Transverse colon (tissue), 4 donors: ENCODE measurements at regions not wholly inside any gene's neighbourhood (a gene's known extent, or its start where the extent isn't known, plus 50 kb on each side); places are given as distances from the start of the nearest gene placed in this dataset.

ENCODE experiments used
- DNase-seq: peaks from one replicate; pipeline ENCODE4 v3.0.0-alpha.2; 2019
- H3K27ac ChIP-seq, 4 donors: fragments of 200-600 bp; sonication (generic); 2 replicates each; pipeline ENCODE4 v1.5.1; 2016 to 2018; ENCODE audit warnings: inconsistent platforms in 4 of 4
- H3K27me3 ChIP-seq: fragments of 200-600 bp; sonication (generic); 2 replicates; pipeline ENCODE4 v1.5.1; 2017; ENCODE audit warnings: inconsistent platforms
- H3K36me3 ChIP-seq, 4 donors: fragments of 200-600 bp; sonication (generic); 2 replicates each; pipeline ENCODE4 v1.5.1; 2017 to 2019; ENCODE audit warnings: inconsistent platforms in 4 of 4
- H3K4me1 ChIP-seq, 4 donors: fragments of 200-600 bp; sonication (generic); 2 replicates each; pipeline ENCODE4 v1.5.1; 2017 to 2020; ENCODE audit warnings: inconsistent platforms in 4 of 4
- H3K4me3 ChIP-seq, 4 donors: fragments of 200-600 bp; sonication (generic); 1 replicate in 1 of 4; 2 replicates in 3 of 4; pipeline versions ENCODE4 v1.5.1 to v1.6.1; 2017 to 2019; ENCODE audit warnings: inconsistent platforms in 4 of 4
- H3K9me3 ChIP-seq, 2 donors: fragments of 200-600 bp; sonication (generic); 2 replicates each; pipeline ENCODE4 v1.5.1; 2017 to 2019; ENCODE audit warnings: inconsistent platforms in 2 of 2
- EP300 ChIP-seq: sonication (generic); formaldehyde crosslinking; IDR thresholded peaks from one replicate; pipeline ENCODE4 v1.6.1; 2017; ENCODE audit warnings: antibody characterized with exemption, low read depth
- POLR2A ChIP-seq: fragments of 450-650 bp; IDR thresholded peaks from one replicate; pipeline ENCODE4 v1.6.1; 2016; ENCODE audit warnings: antibody characterized with exemption, mild to moderate bottlenecking, moderate library complexity
- POLR2AphosphoS5 ChIP-seq, 3 donors: sonication (generic); formaldehyde crosslinking; IDR thresholded peaks; one replicate each; pipeline ENCODE4 v1.6.1; 2016; ENCODE audit warnings: antibody characterized with exemption in 3 of 3
- WGBS, 2 donors: methylation state at CpG; one replicate each; pipeline ENCODE4 v1.1.5; 2018; ENCODE audit warnings: low coverage in 1 of 2; 5-methylcytosine and 5-hydroxymethylcytosine counted together
- in situ Hi-C, 4 donors: fragments of 200-750 bp; cut with MboI; loops; one replicate each; pipeline versions ENCODE4 v1.15.0 to v1.15.1; 2017; ENCODE audit warnings: low sequenced_read_pairs in 3 of 4, low pct_ligation_motif_present in 1 of 4, low pct_unique_long_range_greater_than_20kb in 1 of 4
- intact Hi-C: fragments of 100-400 bp; cut with DNase I; formaldehyde crosslinking; loops from one replicate; pipeline ENCODE4 v1.15.1; 2023; ENCODE audit warnings: low total_unique reads
- TF ChIP-seq, protein P1 (sequence below), 5 experiments: fragments of 200-600 bp in 3 of 5; fragments of 450-650 bp in 2 of 5; sonication (generic) in 3 of 5; IDR thresholded peaks; 1 replicate in 2 of 5; 2 replicates in 3 of 5; pipeline ENCODE4 v1.5.1; 2016 to 2017; ENCODE audit warnings: antibody characterized with exemption in 5 of 5, inconsistent platforms in 3 of 5, mild to moderate bottlenecking in 2 of 5, moderate library complexity in 1 of 5

DNA sequence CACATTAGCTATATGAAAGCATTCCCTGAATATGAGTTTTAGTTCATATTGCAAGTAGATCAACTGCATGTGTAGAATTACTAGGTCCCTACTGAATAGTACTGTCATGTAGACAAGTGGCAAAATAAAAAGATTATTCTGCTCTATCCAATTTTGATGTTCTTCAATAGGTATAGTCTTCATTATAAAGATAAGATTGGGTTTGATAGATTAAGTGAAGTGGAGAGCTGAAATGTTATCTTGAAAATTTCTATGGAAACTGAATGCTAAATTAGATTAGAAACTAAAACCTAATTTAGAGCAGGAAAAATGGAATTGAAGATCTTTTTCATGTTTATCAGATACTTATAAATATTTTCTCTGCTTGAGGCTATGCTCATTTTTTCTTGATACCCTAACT is 1610.0 kb downstream of the BRINP3 start:
- no peaks in the 10 kb centered on the region for H3K36me3 ChIP-seq
- DNase-seq = no peak
- H3K27ac ChIP-seq = no peak overlapping the region
- intact Hi-C loops = no loop called here
- H3K4me1 ChIP-seq = no peaks in the 10 kb centered on the region
- no peak overlapping the region for H3K4me3 ChIP-seq
- H3K9me3 ChIP-seq = no peaks in the 10 kb centered on the region
- H3K27me3 ChIP-seq = no peaks in the 10 kb centered on the region
- in situ Hi-C loops = no loop called here
- TF ChIP-seq, protein P1, sequence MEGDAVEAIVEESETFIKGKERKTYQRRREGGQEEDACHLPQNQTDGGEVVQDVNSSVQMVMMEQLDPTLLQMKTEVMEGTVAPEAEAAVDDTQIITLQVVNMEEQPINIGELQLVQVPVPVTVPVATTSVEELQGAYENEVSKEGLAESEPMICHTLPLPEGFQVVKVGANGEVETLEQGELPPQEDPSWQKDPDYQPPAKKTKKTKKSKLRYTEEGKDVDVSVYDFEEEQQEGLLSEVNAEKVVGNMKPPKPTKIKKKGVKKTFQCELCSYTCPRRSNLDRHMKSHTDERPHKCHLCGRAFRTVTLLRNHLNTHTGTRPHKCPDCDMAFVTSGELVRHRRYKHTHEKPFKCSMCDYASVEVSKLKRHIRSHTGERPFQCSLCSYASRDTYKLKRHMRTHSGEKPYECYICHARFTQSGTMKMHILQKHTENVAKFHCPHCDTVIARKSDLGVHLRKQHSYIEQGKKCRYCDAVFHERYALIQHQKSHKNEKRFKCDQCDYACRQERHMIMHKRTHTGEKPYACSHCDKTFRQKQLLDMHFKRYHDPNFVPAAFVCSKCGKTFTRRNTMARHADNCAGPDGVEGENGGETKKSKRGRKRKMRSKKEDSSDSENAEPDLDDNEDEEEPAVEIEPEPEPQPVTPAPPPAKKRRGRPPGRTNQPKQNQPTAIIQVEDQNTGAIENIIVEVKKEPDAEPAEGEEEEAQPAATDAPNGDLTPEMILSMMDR (IDR thresholded peaks at IDR 0.05) = no peak
- no peak for TF ChIP-seq POLR2A
- TF ChIP-seq POLR2AphosphoS5 (IDR thresholded peaks at IDR 0.05) = no peak

DNA sequence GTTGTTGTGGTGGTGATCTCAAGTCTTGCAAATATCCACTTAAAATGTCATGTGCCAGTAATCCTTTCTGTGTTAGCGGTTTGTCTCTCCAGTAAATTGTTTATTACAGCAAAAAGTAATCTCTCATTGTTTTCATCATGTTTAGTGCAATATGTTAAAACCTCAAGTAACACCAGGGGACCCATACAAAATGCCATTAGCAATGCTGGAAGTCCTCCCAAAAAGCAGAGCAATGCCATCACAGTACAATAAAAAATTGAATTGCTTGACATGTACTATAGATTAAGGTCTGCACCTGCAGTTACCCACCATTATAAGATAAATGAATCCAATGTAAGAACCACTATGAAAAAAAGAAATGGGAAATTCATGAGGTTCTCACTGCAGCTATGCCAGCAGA is 1606.5 kb downstream of the BRINP3 start:
- in situ Hi-C loops (no loop called here), intact Hi-C loops (no loop called here)
- no peak overlapping the region for H3K27ac ChIP-seq
- WGBS, 2 donors = 33 to 55% methylated on average over 1 of the region's 1 CpG
- no peak overlapping the region for H3K4me3 ChIP-seq
- no peak for TF ChIP-seq POLR2A
- TF ChIP-seq EP300 = no peak
- TF ChIP-seq, protein P1 (IDR thresholded peaks at IDR 0.05) = no peak
- TF ChIP-seq POLR2AphosphoS5 (IDR thresholded peaks at IDR 0.05) = no peak
- no peak for DNase-seq
- no peaks in the 10 kb centered on the region for H3K9me3 ChIP-seq
- H3K27me3 ChIP-seq = no peaks in the 10 kb centered on the region
- H3K4me1 ChIP-seq = no peaks in the 10 kb centered on the region
- H3K36me3 ChIP-seq = no peaks in the 10 kb centered on the region

DNA sequence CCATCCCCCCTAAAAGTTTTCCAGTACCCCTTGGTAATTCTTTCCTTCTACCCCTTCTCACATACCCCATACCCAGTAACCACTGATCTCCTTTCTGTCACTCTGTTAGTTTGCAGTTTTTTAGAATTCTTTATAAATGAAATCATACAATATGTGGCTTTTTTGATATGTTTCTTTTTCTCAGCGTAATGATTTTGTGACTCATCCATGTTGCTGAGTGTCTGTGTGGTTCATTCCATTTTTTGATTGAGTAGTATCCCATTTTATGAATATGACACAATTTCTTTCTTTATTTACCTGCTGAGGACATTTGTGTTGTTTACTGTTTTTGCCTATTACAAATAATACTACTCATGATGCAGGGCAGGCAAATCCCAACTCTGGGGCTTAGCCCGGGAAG is 1605.3 kb downstream of the BRINP3 start:
- DNase-seq = no peak
- intact Hi-C loops (no loop called here), in situ Hi-C loops (no loop called here)
- 84% methylated on average over 2 of the region's 2 CpGs; no CpG with 5 or more reads in 1 of the 2 donors for WGBS, 2 donors
- no peak overlapping the region for H3K27ac ChIP-seq
- no peak for TF ChIP-seq EP300
- no peak for TF ChIP-seq POLR2A
- TF ChIP-seq POLR2AphosphoS5 (IDR thresholded peaks at IDR 0.05) = no peak
- TF ChIP-seq, protein P1 (IDR thresholded peaks at IDR 0.05) = no peak
- no peaks in the 10 kb centered on the region for H3K27me3 ChIP-seq
- no peak overlapping the region for H3K4me3 ChIP-seq
- no peaks in the 10 kb centered on the region for H3K9me3 ChIP-seq
- H3K36me3 ChIP-seq = no peaks in the 10 kb centered on the region
- no peaks in the 10 kb centered on the region for H3K4me1 ChIP-seq

DNA sequence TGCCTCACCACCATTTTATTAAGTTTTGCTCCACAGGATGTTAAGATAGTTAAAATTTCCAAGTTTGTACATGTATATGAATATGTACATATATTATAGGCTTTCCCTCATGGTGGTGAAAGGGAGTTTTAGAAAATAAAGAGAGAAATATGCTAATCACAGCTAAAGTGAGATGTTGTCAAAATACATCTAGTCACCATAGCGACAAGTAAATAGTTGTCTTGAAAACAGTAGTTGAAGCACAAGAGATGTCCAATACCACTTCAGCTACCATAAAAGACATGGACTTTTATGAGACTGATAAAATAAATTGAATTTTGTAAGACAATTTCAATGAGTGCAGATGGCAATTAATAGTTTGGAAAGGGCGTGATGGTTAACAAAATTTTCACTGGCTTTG is 1600.0 kb downstream of the BRINP3 start:
- H3K27ac ChIP-seq = no peak overlapping the region
- no peaks in the 10 kb centered on the region for H3K9me3 ChIP-seq
- H3K27me3 ChIP-seq = no peaks in the 10 kb centered on the region
- no peaks in the 10 kb centered on the region for H3K4me1 ChIP-seq
- H3K36me3 ChIP-seq = no peaks in the 10 kb centered on the region
- in situ Hi-C loops = no loop called here
- intact Hi-C loops = no loop called here
- H3K4me3 ChIP-seq = no peak overlapping the region
- WGBS, 2 donors = 75 to 89% methylated on average over 2 of the region's 2 CpGs
- TF ChIP-seq POLR2A (no peak), EP300 (no peak), POLR2AphosphoS5 (IDR thresholded peaks at IDR 0.05) (no peak)
- TF ChIP-seq, protein P1 (IDR thresholded peaks at IDR 0.05) = no peak
- DNase-seq = no peak
